ENCODE measurements at regions not wholly inside any gene's neighbourhood (a gene's known extent, or its start where the extent isn't known, plus 50 kb on each side); places are given as distances from the start of the nearest gene placed in this dataset.
A peak's percentile ranks its signal among the peaks of the same experiment; 100 is the strongest.

GRCh38 chr18:62442391-62442790 is 80.4 kb upstream of the ZCCHC2 start:
- TF ChIP-seq EP300 (IDR thresholded peaks at IDR 0.05): no peak
- no peak for TF ChIP-seq POLR2A (IDR thresholded peaks at IDR 0.05)
- no peak for TF ChIP-seq CTCF (IDR thresholded peaks at IDR 0.05)
- TF ChIP-seq POLR2AphosphoS5 (IDR thresholded peaks at IDR 0.05): no peak
- H3K4me1 ChIP-seq: peaks cover 10 to 12% (median 11%) of the 10 kb centered on the region in 4 donors
- WGBS, 2 donors: 100% methylated on average over 9 of the region's 10 CpGs; no CpG with 5 or more reads in 1 of the 2 donors
- H3K4me3 ChIP-seq: no peak overlapping the region
- DNase-seq (peak in 1 of 2 donors; percentile 34), ATAC-seq (ENCODE audit: low FRiP score in 2 of 2) (no peak)
- H3K36me3 ChIP-seq: no peaks in the 10 kb centered on the region
- no peaks in the 10 kb centered on the region for H3K27me3 ChIP-seq
- no peak overlapping the region for H3K27ac ChIP-seq
- no peaks in the 10 kb centered on the region for H3K9me3 ChIP-seq

- DNase-seq (no peak), ATAC-seq (ENCODE audit: low FRiP score in 2 of 2) (no peak)
- no peak overlapping the region for H3K4me3 ChIP-seq
- no peaks in the 10 kb centered on the region for H3K36me3 ChIP-seq
- H3K4me1 ChIP-seq: peaks cover 2 to 7% (median 5%) of the 10 kb centered on the region in 4 donors
- no peaks in the 10 kb centered on the region for H3K27me3 ChIP-seq
- H3K27ac ChIP-seq: no peak overlapping the region
- TF ChIP-seq POLR2AphosphoS5 (IDR thresholded peaks at IDR 0.05): no peak
- TF ChIP-seq POLR2A (IDR thresholded peaks at IDR 0.05): no peak
- TF ChIP-seq CTCF (IDR thresholded peaks at IDR 0.05): no peak
- TF ChIP-seq EP300 (IDR thresholded peaks at IDR 0.05): no peak
- H3K9me3 ChIP-seq: no peaks in the 10 kb centered on the region
- WGBS, 2 donors: 83 to 86% methylated on average over 4 of the region's 4 CpGs
Measured at GRCh38 chr18:62445386-62445917, 77.4 kb upstream of the ZCCHC2 start.

- DNase-seq: no peak
- H3K4me1 ChIP-seq: peaks cover 12 to 17% (median 16%) of the 10 kb centered on the region in 4 donors
- H3K4me3 ChIP-seq: no peak overlapping the region
- TF ChIP-seq POLR2AphosphoS5 (IDR thresholded peaks at IDR 0.05) (no peak), CTCF (IDR thresholded peaks at IDR 0.05) (no peak), EP300 (IDR thresholded peaks at IDR 0.05) (no peak), POLR2A (IDR thresholded peaks at IDR 0.05) (no peak)
- no peaks in the 10 kb centered on the region for H3K36me3 ChIP-seq
- no peaks in the 10 kb centered on the region for H3K27me3 ChIP-seq
- ATAC-seq (ENCODE audit: low FRiP score in 2 of 2): no peak
- 79 to 87% methylated on average over 2 of the region's 2 CpGs for WGBS, 2 donors
- H3K27ac ChIP-seq: no peak overlapping the region
- H3K9me3 ChIP-seq: no peaks in the 10 kb centered on the region
Measured at GRCh38 chr18:62446511-62446910, 76.3 kb upstream of the ZCCHC2 start.

- Histone ChIP-seq H3K27ac (no peak overlapping the region), H3K27me3 (no peaks in the 10 kb centered on the region), H3K4me1 (peaks cover 19 to 23% (median 23%) of the 10 kb centered on the region in 4 donors), H3K9me3 (no peaks in the 10 kb centered on the region), H3K4me3 (no peak overlapping the region), H3K36me3 (no peaks in the 10 kb centered on the region)
- ATAC-seq (ENCODE audit: low FRiP score in 2 of 2) (no peak), DNase-seq (no peak)
- no peak for TF ChIP-seq POLR2A (IDR thresholded peaks at IDR 0.05)
- TF ChIP-seq CTCF (IDR thresholded peaks at IDR 0.05): no peak
- no peak for TF ChIP-seq EP300 (IDR thresholded peaks at IDR 0.05)
- TF ChIP-seq POLR2AphosphoS5 (IDR thresholded peaks at IDR 0.05): no peak
- 73 to 83% methylated on average over 2 of the region's 2 CpGs for WGBS, 2 donors
Measured at GRCh38 chr18:62447652-62448051, 75.2 kb upstream of the ZCCHC2 start.

- H3K27ac ChIP-seq: no peak overlapping the region
- no peak for ATAC-seq (ENCODE audit: low FRiP score in 2 of 2)
- no peak overlapping the region for H3K4me3 ChIP-seq
- TF ChIP-seq POLR2AphosphoS5 (IDR thresholded peaks at IDR 0.05): no peak
- TF ChIP-seq POLR2A (IDR thresholded peaks at IDR 0.05): no peak
- no peak for TF ChIP-seq EP300 (IDR thresholded peaks at IDR 0.05)
- no peak for TF ChIP-seq CTCF (IDR thresholded peaks at IDR 0.05)
- H3K9me3 ChIP-seq: no peaks in the 10 kb centered on the region
- H3K36me3 ChIP-seq: no peaks in the 10 kb centered on the region
- peaks cover 19 to 23% (median 23%) of the 10 kb centered on the region in 4 donors for H3K4me1 ChIP-seq
- no peak for DNase-seq
- 65 to 84% methylated on average over 3 to 6 of the region's 6 CpGs for WGBS, 2 donors
- no peaks in the 10 kb centered on the region for H3K27me3 ChIP-seq
Measured at GRCh38 chr18:62448426-62448825, 74.4 kb upstream of the ZCCHC2 start.

All from upper lobe of left lung (tissue), 6 donors.